Smooth muscle cell (in vitro differentiated cells): ENCODE measurements at regions not wholly inside any gene's neighbourhood (a gene's known extent, or its start where the extent isn't known, plus 50 kb on each side); places are given as distances from the start of the nearest gene placed in this dataset.

Experiments used
- DNase-seq: peaks from one replicate; lab custom pipeline; 2025; ENCODE audit not compliant: unreplicated experiment; lab: John Stamatoyannopoulos, UW
- H2AFZ ChIP-seq: fragments of 200-600 bp; sonication (generic); 2 replicates; pipeline ENCODE4 v1.6.0; 2016; ENCODE audit warnings: antibody characterized with exemption, low read depth, mild to moderate bottlenecking
- H3F3A ChIP-seq: fragments of 200-600 bp; sonication (generic); 2 replicates; pipeline ENCODE4 v1.6.0; 2017; ENCODE audit warnings: antibody characterized with exemption, low read depth
- H3K27ac ChIP-seq: fragments of 200-600 bp; sonication (generic); 2 replicates; pipeline ENCODE4 v1.5.1; 2016; ENCODE audit warnings: low read depth, mild to moderate bottlenecking
- H3K27me3 ChIP-seq: fragments of 200-600 bp; sonication (generic); 2 replicates; pipeline ENCODE4 v1.6.1; 2016; ENCODE audit warnings: low read depth, mild to moderate bottlenecking
- H3K36me3 ChIP-seq: fragments of 200-600 bp; sonication (generic); 2 replicates; pipeline ENCODE4 v1.5.1; 2016; ENCODE audit warnings: low read depth
- H3K4me1 ChIP-seq: fragments of 200-600 bp; sonication (generic); 2 replicates; pipeline ENCODE4 v1.5.1; 2016; ENCODE audit warnings: low read depth
- H3K4me2 ChIP-seq: fragments of 200-600 bp; sonication (generic); 2 replicates; pipeline ENCODE4 v1.6.0; 2016; ENCODE audit warnings: mild to moderate bottlenecking
- H3K4me3 ChIP-seq: fragments of 200-600 bp; sonication (generic); 2 replicates; pipeline ENCODE4 v1.5.1; 2016; ENCODE audit warnings: mild to moderate bottlenecking
- H3K79me2 ChIP-seq: fragments of 200-600 bp; sonication (generic); 2 replicates; pipeline ENCODE4 v1.6.0; 2016; ENCODE audit warnings: low read depth, mild to moderate bottlenecking
- H3K9ac ChIP-seq: fragments of 200-600 bp; sonication (generic); 2 replicates; pipeline ENCODE4 v1.6.0; 2016; ENCODE audit warnings: low read depth
- H3K9me3 ChIP-seq: fragments of 200-600 bp; sonication (generic); replicated peaks from 2 replicates; pipeline ENCODE4 v1.5.1; 2016; ENCODE audit warnings: low read depth
- H4K20me1 ChIP-seq: fragments of 200-600 bp; sonication (generic); 2 replicates; pipeline ENCODE4 v1.6.0; 2016; ENCODE audit warnings: low read depth
- WGBS: methylation state at CpG from one replicate; pipeline ENCODE4 v1.1.7; 2016; ENCODE audit warnings: low lambda C conversion rate; 5-methylcytosine and 5-hydroxymethylcytosine counted together
- TF ChIP-seq, protein P1 (sequence below): fragments of 200-600 bp; sonication (generic); IDR thresholded peaks from 2 replicates; pipeline ENCODE4 v1.5.1; 2017; ENCODE audit warnings: borderline replicate concordance, mild to moderate bottlenecking, antibody characterized with exemption; ENCODE audit not compliant: insufficient read depth, poor library complexity, severe bottlenecking

DNA sequence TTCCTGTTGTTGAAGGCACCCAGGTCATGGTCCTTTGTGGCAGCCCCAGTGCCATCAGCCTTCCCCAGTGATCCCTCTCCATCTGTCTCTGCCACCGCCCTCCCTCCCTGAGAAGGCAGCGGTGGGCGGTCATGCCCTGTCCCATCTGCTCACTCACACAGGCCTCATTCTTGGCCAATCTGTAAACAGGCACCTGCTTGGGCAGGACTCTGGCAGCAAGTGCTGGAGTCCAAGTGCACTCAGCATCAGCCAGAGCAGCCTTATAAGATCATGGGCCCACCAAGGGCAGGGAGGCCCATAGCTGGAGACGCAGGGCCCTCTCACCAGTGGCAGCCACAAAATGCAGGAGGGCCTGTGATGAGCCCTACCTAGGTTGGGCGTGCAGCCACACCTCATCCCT lies 140.9 kb downstream of the TWIST2 start:
- Histone ChIP-seq H3K9me3 (no peaks in the 10 kb centered on the region), H3K9ac (no peak overlapping the region), H3K4me3 (no peak overlapping the region), H4K20me1 (no peaks in the 10 kb centered on the region), H3F3A (no peaks in the 10 kb centered on the region), H3K4me1 (peaks cover 8% of the 10 kb centered on the region), H2AFZ (no peak overlapping the region), H3K27me3 (no peaks in the 10 kb centered on the region), H3K79me2 (no peaks in the 10 kb centered on the region), H3K27ac (no peak overlapping the region), H3K4me2 (no peak overlapping the region), H3K36me3 (no peaks in the 10 kb centered on the region)
- DNase-seq: no peak
- 92% methylated on average over 5 of the region's 5 CpGs for WGBS
- TF ChIP-seq, protein P1, sequence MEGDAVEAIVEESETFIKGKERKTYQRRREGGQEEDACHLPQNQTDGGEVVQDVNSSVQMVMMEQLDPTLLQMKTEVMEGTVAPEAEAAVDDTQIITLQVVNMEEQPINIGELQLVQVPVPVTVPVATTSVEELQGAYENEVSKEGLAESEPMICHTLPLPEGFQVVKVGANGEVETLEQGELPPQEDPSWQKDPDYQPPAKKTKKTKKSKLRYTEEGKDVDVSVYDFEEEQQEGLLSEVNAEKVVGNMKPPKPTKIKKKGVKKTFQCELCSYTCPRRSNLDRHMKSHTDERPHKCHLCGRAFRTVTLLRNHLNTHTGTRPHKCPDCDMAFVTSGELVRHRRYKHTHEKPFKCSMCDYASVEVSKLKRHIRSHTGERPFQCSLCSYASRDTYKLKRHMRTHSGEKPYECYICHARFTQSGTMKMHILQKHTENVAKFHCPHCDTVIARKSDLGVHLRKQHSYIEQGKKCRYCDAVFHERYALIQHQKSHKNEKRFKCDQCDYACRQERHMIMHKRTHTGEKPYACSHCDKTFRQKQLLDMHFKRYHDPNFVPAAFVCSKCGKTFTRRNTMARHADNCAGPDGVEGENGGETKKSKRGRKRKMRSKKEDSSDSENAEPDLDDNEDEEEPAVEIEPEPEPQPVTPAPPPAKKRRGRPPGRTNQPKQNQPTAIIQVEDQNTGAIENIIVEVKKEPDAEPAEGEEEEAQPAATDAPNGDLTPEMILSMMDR: no peak

- no peak overlapping the region for H2AFZ ChIP-seq
- no peak overlapping the region for H3K9ac ChIP-seq
- H3K4me3 ChIP-seq: no peak overlapping the region
- no peak overlapping the region for H3K4me2 ChIP-seq
- H3K36me3 ChIP-seq: no peaks in the 10 kb centered on the region
- H4K20me1 ChIP-seq: no peaks in the 10 kb centered on the region
- TF ChIP-seq, protein P1: no peak
- H3K4me1 ChIP-seq: peaks cover 7% of the 10 kb centered on the region
- DNase-seq: no peak
- H3K27ac ChIP-seq: no peak overlapping the region
- H3K9me3 ChIP-seq: no peaks in the 10 kb centered on the region
- H3K27me3 ChIP-seq: no peaks in the 10 kb centered on the region
- H3F3A ChIP-seq: no peaks in the 10 kb centered on the region
- WGBS: 93% methylated on average over 10 of the region's 10 CpGs
- H3K79me2 ChIP-seq: no peaks in the 10 kb centered on the region
These were observed 141.6 kb downstream of the TWIST2 start for GRCh38 chr2:238989484-238989883.

GRCh38 chr2:238994432-238994831 lies 146.5 kb downstream of the TWIST2 start:
- no peak for DNase-seq
- WGBS: 93% methylated on average over 3 of the region's 3 CpGs
- Histone ChIP-seq H3F3A (no peaks in the 10 kb centered on the region), H3K36me3 (no peaks in the 10 kb centered on the region), H3K27ac (no peak overlapping the region), H4K20me1 (no peaks in the 10 kb centered on the region), H3K27me3 (no peaks in the 10 kb centered on the region), H3K9me3 (no peaks in the 10 kb centered on the region), H3K4me1 (no peaks in the 10 kb centered on the region), H3K4me3 (no peak overlapping the region), H3K79me2 (no peaks in the 10 kb centered on the region), H2AFZ (no peak overlapping the region), H3K4me2 (no peak overlapping the region), H3K9ac (no peak overlapping the region)
- TF ChIP-seq, protein P1: no peak

GRCh38 chr2:238994876-238995275 lies 147.0 kb downstream of the TWIST2 start:
- no peak overlapping the region for H3K4me2 ChIP-seq
- H3K36me3 ChIP-seq: no peaks in the 10 kb centered on the region
- H3K9me3 ChIP-seq: no peaks in the 10 kb centered on the region
- DNase-seq: no peak
- TF ChIP-seq, protein P1: no peak
- H3K4me1 ChIP-seq: no peaks in the 10 kb centered on the region
- no peak overlapping the region for H3K4me3 ChIP-seq
- no peaks in the 10 kb centered on the region for H3K79me2 ChIP-seq
- no peaks in the 10 kb centered on the region for H4K20me1 ChIP-seq
- no peaks in the 10 kb centered on the region for H3K27me3 ChIP-seq
- H3K9ac ChIP-seq: no peak overlapping the region
- H2AFZ ChIP-seq: no peak overlapping the region
- H3K27ac ChIP-seq: no peak overlapping the region
- no peaks in the 10 kb centered on the region for H3F3A ChIP-seq
- 80% methylated on average over 3 of the region's 3 CpGs for WGBS
